OCI-LY1 (cell line): ENCODE measurements at regions not wholly inside any gene's neighbourhood (a gene's known extent, or its start where the extent isn't known, plus 50 kb on each side); places are given as distances from the start of the nearest gene placed in this dataset.

Experiments
- H2AFZ ChIP-seq: fragments of 200-600 bp; sonication (generic), shearing (Covaris generic); 2 replicates; pipeline ENCODE4 v1.6.0; 2014; ENCODE audit warnings: antibody characterized with exemption, mild to moderate bottlenecking, low read length
- H3F3A ChIP-seq: fragments of 200-600 bp; sonication (generic), shearing (Covaris generic); 2 replicates; pipeline ENCODE4 v1.6.0; 2014; ENCODE audit warnings: mild to moderate bottlenecking, antibody characterized with exemption, low read length, moderate library complexity; ENCODE audit not compliant: insufficient read depth
- H3K27ac ChIP-seq: fragments of 200-600 bp; sonication (generic); 2 replicates; pipeline ENCODE4 v1.5.1; 2014; ENCODE audit warnings: low read length, mixed run types, mild to moderate bottlenecking, low read depth; ENCODE audit not compliant: poor library complexity, severe bottlenecking
- H3K27me3 ChIP-seq: fragments of 200-600 bp; sonication (generic); 2 replicates; pipeline ENCODE4 v1.6.0; 2014; ENCODE audit warnings: antibody characterized with exemption, mild to moderate bottlenecking, low read length, moderate library complexity; ENCODE audit not compliant: insufficient read depth
- H3K36me3 ChIP-seq: fragments of 200-600 bp; sonication (generic); 2 replicates; pipeline ENCODE4 v1.6.1; 2014; ENCODE audit warnings: mild to moderate bottlenecking, antibody characterized with exemption, low read length, moderate library complexity, mixed read lengths; ENCODE audit not compliant: insufficient read depth
- H3K4me1 ChIP-seq: fragments of 200-600 bp; sonication (generic); 2 replicates; pipeline ENCODE4 v1.5.1; 2014; ENCODE audit warnings: mild to moderate bottlenecking, low read length, moderate library complexity; ENCODE audit not compliant: insufficient read depth, severe bottlenecking
- H3K4me2 ChIP-seq: fragments of 200-600 bp; sonication (generic), shearing (Covaris generic); 2 replicates; pipeline ENCODE4 v1.6.1; 2014; ENCODE audit warnings: low read length
- H3K4me3 ChIP-seq: fragments of 200-600 bp; sonication (generic); 2 replicates; pipeline ENCODE4 v1.5.1; 2014; ENCODE audit warnings: low read length, low read depth, mild to moderate bottlenecking, mixed read lengths; ENCODE audit not compliant: poor library complexity, severe bottlenecking
- H3K79me2 ChIP-seq: fragments of 200-600 bp; shearing (Covaris generic); 2 replicates; pipeline ENCODE4 v1.6.1; 2016; ENCODE audit warnings: mixed run types, low read length, mixed read lengths; ENCODE audit not compliant: insufficient read depth
- H3K9ac ChIP-seq: fragments of 200-600 bp; sonication (generic), shearing (Covaris generic); 2 replicates; pipeline ENCODE4 v1.6.1; 2014; ENCODE audit warnings: mild to moderate bottlenecking, low read length, mixed read lengths
- H3K9me2 ChIP-seq: fragments of 200-600 bp; sonication (generic), shearing (Covaris generic); 2 replicates; pipeline ENCODE4 v1.6.1; 2014; ENCODE audit warnings: low read depth, mild to moderate bottlenecking, low read length, mixed read lengths
- H3K9me3 ChIP-seq: fragments of 200-600 bp; shearing (Covaris generic); 2 replicates; pipeline ENCODE4 v1.6.1; 2014; ENCODE audit warnings: low read length, mixed read lengths
- H4K20me1 ChIP-seq: fragments of 200-600 bp; sonication (generic), shearing (Covaris generic); 2 replicates; pipeline ENCODE4 v1.6.0; 2016; ENCODE audit warnings: mild to moderate bottlenecking, low read length; ENCODE audit not compliant: insufficient read depth
- CTCF ChIP-seq: fragments of 200-600 bp; sonication (generic), shearing (Covaris generic); IDR thresholded peaks from 2 replicates; pipeline ENCODE4 v1.5.1; 2017; ENCODE audit warnings: mild to moderate bottlenecking, antibody characterized with exemption, low read length, moderate library complexity, mixed read lengths
- EZH2 ChIP-seq: fragments of 200-600 bp; sonication (generic), shearing (Covaris generic); IDR thresholded peaks from 2 replicates; pipeline ENCODE4 v1.8.0; 2017; ENCODE audit warnings: borderline replicate concordance, mixed run types, mild to moderate bottlenecking, antibody characterized with exemption, low read length, moderate library complexity, mixed read lengths

- no peaks in the 10 kb centered on the region for H3K9me3 ChIP-seq
Observed at GRCh38 chr2:105582952-105583660, 161.6 kb upstream of the NCK2 start.

DNA sequence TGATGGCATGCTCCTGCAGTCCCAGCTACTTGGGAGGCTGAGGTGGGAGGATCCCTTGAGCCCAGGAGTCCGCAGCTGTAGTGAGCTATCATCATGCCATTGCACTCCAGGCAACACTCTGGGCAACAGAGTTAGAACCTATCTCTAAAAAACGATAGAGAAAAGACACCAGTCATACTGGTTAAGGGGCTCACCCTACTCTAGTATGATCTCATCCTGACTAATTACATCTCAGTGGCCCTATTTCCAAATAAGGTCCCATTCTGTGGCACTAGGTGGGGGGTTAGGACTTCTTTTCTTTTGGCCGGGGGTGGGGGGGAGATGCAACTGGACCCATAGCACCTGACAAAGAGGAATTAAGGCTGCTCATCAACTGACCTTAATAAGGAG is 163.2 kb upstream of the NCK2 start:
- no peaks in the 10 kb centered on the region for H3K79me2 ChIP-seq
- H4K20me1 ChIP-seq: no peaks in the 10 kb centered on the region
- no peaks in the 10 kb centered on the region for H3K9me2 ChIP-seq
- H2AFZ ChIP-seq: no peak overlapping the region
- H3K36me3 ChIP-seq: no peaks in the 10 kb centered on the region
- no peaks in the 10 kb centered on the region for H3K27me3 ChIP-seq
- H3F3A ChIP-seq: no peaks in the 10 kb centered on the region
- H3K27ac ChIP-seq: no peak overlapping the region
- no peaks in the 10 kb centered on the region for H3K9me3 ChIP-seq
- no peak overlapping the region for H3K4me3 ChIP-seq
- H3K9ac ChIP-seq: no peak overlapping the region
- TF ChIP-seq CTCF (no peak), EZH2 (no peak)
- no peak overlapping the region for H3K4me2 ChIP-seq
- H3K4me1 ChIP-seq: no peaks in the 10 kb centered on the region

More at GRCh38 chr2:105582952-105583660, 161.6 kb upstream of the NCK2 start:
- no peak overlapping the region for H2AFZ ChIP-seq
- TF ChIP-seq EZH2 (no peak), CTCF (no peak)
- H3K27ac ChIP-seq: no peak overlapping the region
- H3F3A ChIP-seq: no peaks in the 10 kb centered on the region
- H3K4me2 ChIP-seq: no peak overlapping the region
- H3K4me3 ChIP-seq: no peak overlapping the region
- H4K20me1 ChIP-seq: no peaks in the 10 kb centered on the region
- H3K79me2 ChIP-seq: no peaks in the 10 kb centered on the region
- no peak overlapping the region for H3K9ac ChIP-seq
- H3K9me2 ChIP-seq: no peaks in the 10 kb centered on the region
- H3K4me1 ChIP-seq: no peaks in the 10 kb centered on the region
- H3K36me3 ChIP-seq: no peaks in the 10 kb centered on the region
- H3K27me3 ChIP-seq: no peaks in the 10 kb centered on the region

- Histone ChIP-seq H3K27ac (no peak overlapping the region), H4K20me1 (no peaks in the 10 kb centered on the region), H3K9ac (no peak overlapping the region), H3K79me2 (no peaks in the 10 kb centered on the region), H3K4me3 (no peak overlapping the region), H3K9me3 (no peaks in the 10 kb centered on the region), H3K4me1 (no peaks in the 10 kb centered on the region), H3F3A (no peaks in the 10 kb centered on the region), H3K27me3 (no peaks in the 10 kb centered on the region), H3K36me3 (no peaks in the 10 kb centered on the region), H2AFZ (no peak overlapping the region), H3K4me2 (no peak overlapping the region), H3K9me2 (no peaks in the 10 kb centered on the region)
- TF ChIP-seq CTCF (no peak), EZH2 (no peak)
Observed at GRCh38 chr2:105580870-105581554, 163.7 kb upstream of the NCK2 start.
